Muscle of leg (tissue), 3 donors: ENCODE measurements at regions not wholly inside any gene's neighbourhood (a gene's known extent, or its start where the extent isn't known, plus 50 kb on each side); places are given as distances from the start of the nearest gene placed in this dataset.
A peak's percentile ranks its signal among the peaks of the same experiment; 100 is the strongest.

ENCODE experiments used
- DNase-seq: peaks from one replicate; pipeline ENCODE4 v3.0.0; 2013
- H3K27ac ChIP-seq: one replicate; pipeline ENCODE4 v1.5.1; 2013; ENCODE audit warnings: mild to moderate bottlenecking, low read length, control low read depth
- H3K27me3 ChIP-seq: one replicate; pipeline ENCODE4 v1.6.1; 2013; ENCODE audit warnings: low read length; ENCODE audit not compliant: control insufficient read depth, insufficient read depth
- H3K36me3 ChIP-seq: one replicate; pipeline ENCODE4 v1.6.1; 2013; ENCODE audit warnings: low read length; ENCODE audit not compliant: control insufficient read depth, insufficient read depth
- H3K4me1 ChIP-seq: one replicate; pipeline ENCODE4 v1.6.1; 2013; ENCODE audit warnings: low read length; ENCODE audit not compliant: control insufficient read depth, insufficient read depth
- H3K4me3 ChIP-seq: one replicate; pipeline ENCODE4 v1.5.1; 2013; ENCODE audit warnings: low read length, control low read depth
- H3K9me3 ChIP-seq: replicated peaks from 2 replicates; pipeline ENCODE4 v1.6.1; 2013; ENCODE audit warnings: low read depth, low read length; ENCODE audit not compliant: control insufficient read depth
- WGBS: methylation state at CpG from one replicate; pipeline ENCODE4 v1.1.5; 2013; ENCODE audit warnings: missing lambda C conversion rate; ENCODE audit not compliant: insufficient coverage; 5-methylcytosine and 5-hydroxymethylcytosine counted together

DNA sequence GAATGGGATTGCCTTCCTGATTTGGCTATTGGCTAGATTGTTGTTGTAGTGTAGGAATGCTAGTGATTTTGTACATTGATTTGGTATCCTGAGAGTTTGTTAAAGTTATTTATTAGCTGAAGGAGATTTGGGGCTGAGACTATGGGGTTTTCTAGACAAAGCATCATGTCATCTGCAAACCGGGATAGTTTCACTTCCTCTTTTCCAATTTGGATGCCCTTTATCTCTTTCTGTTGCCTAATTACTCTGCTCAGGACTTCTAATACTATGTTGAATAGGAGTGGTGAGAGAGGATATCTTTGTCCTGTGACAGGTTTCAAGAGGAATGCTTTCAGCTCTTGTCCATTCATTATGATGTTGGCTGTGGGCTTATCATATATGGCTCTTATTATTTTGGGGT, 265.7 kb upstream of the MGAT4C start:
- Histone ChIP-seq H3K27ac (no peak overlapping the region), H3K27me3 (no peaks in the 10 kb centered on the region)
- no CpG with 5 or more reads among the region's 1 CpG for WGBS

DNA sequence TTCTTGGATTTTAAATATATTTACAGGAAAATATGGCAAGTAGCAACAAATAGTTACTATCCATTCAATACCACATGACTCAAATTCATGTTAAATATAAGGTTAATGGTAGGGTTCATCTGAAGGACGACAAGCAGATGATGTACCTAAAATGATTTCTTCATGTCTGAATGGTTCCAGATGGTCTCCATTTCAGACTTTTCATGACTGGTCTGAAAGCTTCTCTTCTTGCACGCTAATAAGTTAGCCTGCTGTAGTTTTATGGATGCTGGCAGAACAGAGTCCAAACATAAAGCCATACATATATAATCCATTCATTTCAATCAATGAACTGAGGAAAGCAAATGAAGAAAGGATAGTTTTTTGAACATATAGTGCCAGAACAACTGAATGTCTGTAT, 257.0 kb upstream of the MGAT4C start:
- peak; percentile 87 for DNase-seq
- no peaks in the 10 kb centered on the region for H3K27me3 ChIP-seq
- H3K4me3 ChIP-seq, result no peak overlapping the region
- peak overlapping the region; percentile 80 for H3K27ac ChIP-seq
- WGBS, result no CpG with 5 or more reads among the region's 2 CpGs
- H3K9me3 ChIP-seq, result no peaks in the 10 kb centered on the region
- H3K4me1 ChIP-seq, result no peaks in the 10 kb centered on the region
- no peaks in the 10 kb centered on the region for H3K36me3 ChIP-seq

More for the DNA sequence above, 265.7 kb upstream of the MGAT4C start:
- Histone ChIP-seq H3K36me3 (no peaks in the 10 kb centered on the region), H3K4me1 (no peaks in the 10 kb centered on the region), H3K9me3 (peaks cover 7% of the 10 kb centered on the region), H3K4me3 (no peak overlapping the region)
- DNase-seq, result no peak

DNA sequence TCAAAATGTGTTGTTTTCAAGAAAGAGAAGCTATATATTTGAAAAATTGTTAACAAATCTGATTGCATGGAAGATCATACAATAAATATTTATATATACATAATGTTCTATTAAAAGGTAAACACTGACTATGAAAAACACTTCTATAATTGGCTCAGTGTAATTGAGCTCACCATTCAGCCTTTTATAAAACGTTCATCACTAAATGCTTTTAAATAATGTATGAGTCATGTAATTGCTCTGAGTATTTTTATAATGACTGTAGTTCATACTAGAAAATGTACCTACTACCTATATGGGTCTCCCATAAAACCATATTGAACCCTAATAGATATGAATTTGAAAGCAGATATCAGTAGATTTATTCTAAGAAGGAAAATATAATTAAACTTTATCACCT, 240.4 kb upstream of the MGAT4C start:
- no peaks in the 10 kb centered on the region for H3K36me3 ChIP-seq
- H3K9me3 ChIP-seq, result no peaks in the 10 kb centered on the region
- H3K27me3 ChIP-seq, result no peaks in the 10 kb centered on the region
- no peak overlapping the region for H3K27ac ChIP-seq
- no peak overlapping the region for H3K4me3 ChIP-seq
- no peak for DNase-seq
- WGBS, result no CpG with 5 or more reads among the region's 1 CpG
- H3K4me1 ChIP-seq, result no peaks in the 10 kb centered on the region

DNA sequence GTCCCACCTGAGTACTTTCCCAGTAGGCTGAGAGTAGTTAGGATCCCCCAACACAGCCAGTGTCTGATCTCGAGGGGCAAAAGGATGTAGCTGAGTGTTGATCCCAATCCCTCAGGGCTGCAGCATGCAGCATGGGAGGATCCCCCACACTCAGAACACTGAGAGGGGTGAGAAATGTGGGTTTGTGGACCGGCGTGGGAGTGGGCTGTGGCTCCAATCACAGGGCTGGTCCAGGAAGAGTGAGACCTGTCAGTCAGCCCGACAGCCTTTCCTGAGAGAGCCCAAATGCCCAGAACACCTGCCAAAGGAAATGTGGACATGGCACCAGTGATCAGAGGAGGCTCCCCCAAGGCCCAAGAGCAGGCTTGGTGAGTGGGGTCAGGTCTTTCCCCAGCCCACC, 228.3 kb upstream of the MGAT4C start:
- Histone ChIP-seq H3K9me3 (peaks cover 8% of the 10 kb centered on the region), H3K27me3 (no peaks in the 10 kb centered on the region), H3K4me1 (no peaks in the 10 kb centered on the region), H3K4me3 (no peak overlapping the region), H3K27ac (no peak overlapping the region), H3K36me3 (no peaks in the 10 kb centered on the region)
- WGBS, result 96% methylated on average over 3 of the region's 4 CpGs
- no peak for DNase-seq

DNA sequence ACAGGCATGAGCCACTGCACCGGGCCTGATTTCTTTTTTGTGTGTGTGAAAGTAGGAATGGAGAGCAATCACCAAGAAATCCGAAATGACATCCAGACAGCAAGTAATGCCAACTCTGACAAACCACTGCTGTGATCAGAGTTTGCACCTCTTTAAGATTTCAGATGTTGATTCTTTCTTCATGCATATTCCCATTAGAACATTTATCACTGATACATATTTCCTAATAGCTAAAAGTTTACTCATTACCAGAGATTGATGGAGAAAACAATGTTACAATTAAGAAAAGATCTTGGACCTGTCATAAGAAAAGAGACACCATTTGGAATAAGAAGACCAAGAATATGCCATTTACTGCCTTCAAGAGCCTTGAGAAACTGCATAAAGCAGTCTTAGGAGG, 217.0 kb upstream of the MGAT4C start:
- Histone ChIP-seq H3K27ac (no peak overlapping the region), H3K4me3 (no peak overlapping the region), H3K9me3 (no peaks in the 10 kb centered on the region), H3K27me3 (no peaks in the 10 kb centered on the region), H3K4me1 (no peaks in the 10 kb centered on the region), H3K36me3 (no peaks in the 10 kb centered on the region)
- no CpG with 5 or more reads among the region's 2 CpGs for WGBS
- no peak for DNase-seq

DNA sequence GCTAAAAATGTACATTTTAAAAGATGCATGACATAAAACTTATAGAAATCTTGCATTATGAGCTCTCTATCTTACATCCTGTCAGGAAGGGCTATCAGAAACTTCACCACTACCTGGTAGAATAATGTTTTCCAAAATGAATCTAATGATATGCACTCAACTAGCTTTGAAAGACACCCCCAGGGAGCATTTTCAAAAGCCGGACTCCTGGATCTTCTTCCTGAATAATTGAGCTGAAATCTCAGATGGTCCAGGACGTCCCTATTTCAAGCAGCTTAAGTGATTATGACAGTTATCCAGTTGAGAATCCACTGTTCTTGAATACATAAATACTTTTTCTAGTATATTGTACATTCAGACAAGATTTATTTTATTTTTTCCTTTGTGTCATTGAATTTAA, 200.6 kb upstream of the MGAT4C start:
- Histone ChIP-seq H3K36me3 (no peaks in the 10 kb centered on the region), H3K9me3 (no peaks in the 10 kb centered on the region), H3K27ac (no peak overlapping the region), H3K4me3 (no peak overlapping the region), H3K27me3 (no peaks in the 10 kb centered on the region), H3K4me1 (no peaks in the 10 kb centered on the region)
- WGBS, result no CpG with 5 or more reads among the region's 2 CpGs
- no peak for DNase-seq

DNA sequence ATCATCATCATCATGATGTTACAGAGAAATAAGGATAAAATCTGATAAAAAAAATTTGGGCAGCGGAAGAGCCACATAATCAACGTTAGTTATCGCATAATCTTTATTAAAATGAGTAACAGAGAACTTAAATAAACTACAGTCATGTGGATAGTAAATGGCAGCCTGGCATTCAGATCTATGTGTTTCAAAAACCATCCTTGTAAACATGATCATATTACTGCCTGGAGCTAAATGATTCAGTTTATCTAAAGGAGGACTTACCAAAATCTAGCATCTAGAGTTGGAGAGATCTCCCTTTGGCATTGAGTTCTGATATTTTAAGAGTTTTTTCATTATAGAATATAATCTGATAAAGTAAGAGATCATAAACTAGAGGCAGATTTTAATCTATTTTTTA, 200.1 kb upstream of the MGAT4C start:
- no CpG with 5 or more reads among the region's 3 CpGs for WGBS

DNA sequence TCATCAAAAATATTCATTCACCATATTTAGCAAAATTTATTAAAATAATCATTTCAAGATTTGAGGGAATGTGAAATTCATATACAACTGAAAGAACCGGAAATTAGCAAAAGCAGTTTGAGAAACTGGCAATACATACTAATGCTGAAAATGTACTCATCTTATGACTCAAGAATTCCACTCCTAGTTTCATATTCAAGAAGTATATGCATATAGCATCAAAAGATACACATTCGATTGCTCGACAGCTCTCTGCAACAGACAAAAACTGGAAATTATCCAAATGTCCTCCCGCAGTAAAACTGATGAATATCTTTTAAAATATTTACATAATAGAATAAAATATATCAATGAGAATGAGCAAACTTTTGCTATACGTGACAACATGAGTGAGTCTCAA, 189.2 kb upstream of the MGAT4C start:
- peak; percentile 56 for DNase-seq
- Histone ChIP-seq H3K4me3 (no peak overlapping the region), H3K36me3 (no peaks in the 10 kb centered on the region), H3K27ac (no peak overlapping the region), H3K4me1 (no peaks in the 10 kb centered on the region), H3K9me3 (no peaks in the 10 kb centered on the region), H3K27me3 (no peaks in the 10 kb centered on the region)
- WGBS, result no CpG with 5 or more reads among the region's 5 CpGs

More for the DNA sequence above, 200.1 kb upstream of the MGAT4C start:
- no peak overlapping the region for H3K4me3 ChIP-seq
- no peaks in the 10 kb centered on the region for H3K36me3 ChIP-seq
- H3K27me3 ChIP-seq, result no peaks in the 10 kb centered on the region
- H3K4me1 ChIP-seq, result no peaks in the 10 kb centered on the region
- H3K9me3 ChIP-seq, result no peaks in the 10 kb centered on the region
- no peak for DNase-seq
- H3K27ac ChIP-seq, result no peak overlapping the region

DNA sequence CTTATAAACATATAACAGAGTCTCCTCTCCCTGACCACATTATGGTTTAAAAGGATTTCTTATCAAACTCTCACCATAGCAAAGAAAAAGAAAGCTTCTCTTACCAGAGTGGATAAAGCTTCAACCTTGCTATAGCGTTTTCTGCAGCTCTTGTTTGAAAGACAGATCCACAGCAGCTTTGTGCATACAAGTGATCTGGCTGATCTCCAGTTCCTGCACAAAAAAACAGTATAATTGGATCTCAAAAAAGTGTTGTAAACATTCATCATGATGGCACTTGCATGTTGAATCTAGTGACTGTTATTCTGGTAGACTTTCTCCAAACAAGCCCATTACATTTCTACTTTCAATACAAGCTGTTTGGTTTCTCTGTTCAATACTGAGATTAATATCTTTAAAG, 178.9 kb upstream of the MGAT4C start:
- Histone ChIP-seq H3K4me3 (no peak overlapping the region), H3K27ac (no peak overlapping the region), H3K9me3 (peaks cover 7% of the 10 kb centered on the region), H3K36me3 (no peaks in the 10 kb centered on the region), H3K27me3 (no peaks in the 10 kb centered on the region), H3K4me1 (no peaks in the 10 kb centered on the region)
- no CpG with 5 or more reads among the region's 1 CpG for WGBS
- DNase-seq, result no peak

DNA sequence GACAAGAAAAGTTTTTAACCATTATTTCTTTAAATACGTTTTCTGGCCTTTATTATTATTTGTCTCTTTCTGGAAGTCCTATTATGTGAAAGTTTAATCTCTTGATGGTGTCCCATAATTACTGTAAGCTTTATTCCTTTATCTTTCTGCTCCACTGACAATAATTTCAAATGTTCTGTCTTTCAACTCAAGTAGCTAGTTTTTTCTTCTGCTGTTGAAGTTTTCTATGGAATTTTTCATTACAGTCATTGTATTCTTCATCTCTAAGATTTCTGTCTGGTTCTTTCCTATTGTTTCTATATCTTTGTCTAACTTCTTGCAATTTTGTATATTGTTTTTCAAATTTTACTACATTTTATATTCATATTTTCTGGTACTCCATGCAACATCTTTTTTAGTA, 173.6 kb upstream of the MGAT4C start:
- DNase-seq, result no peak
- WGBS, result no CpG with 5 or more reads among the region's 1 CpG
- H3K4me3 ChIP-seq, result no peak overlapping the region
- no peaks in the 10 kb centered on the region for H3K4me1 ChIP-seq
- no peaks in the 10 kb centered on the region for H3K27me3 ChIP-seq
- no peaks in the 10 kb centered on the region for H3K36me3 ChIP-seq
- H3K9me3 ChIP-seq, result peaks cover 9% of the 10 kb centered on the region
- H3K27ac ChIP-seq, result no peak overlapping the region

DNA sequence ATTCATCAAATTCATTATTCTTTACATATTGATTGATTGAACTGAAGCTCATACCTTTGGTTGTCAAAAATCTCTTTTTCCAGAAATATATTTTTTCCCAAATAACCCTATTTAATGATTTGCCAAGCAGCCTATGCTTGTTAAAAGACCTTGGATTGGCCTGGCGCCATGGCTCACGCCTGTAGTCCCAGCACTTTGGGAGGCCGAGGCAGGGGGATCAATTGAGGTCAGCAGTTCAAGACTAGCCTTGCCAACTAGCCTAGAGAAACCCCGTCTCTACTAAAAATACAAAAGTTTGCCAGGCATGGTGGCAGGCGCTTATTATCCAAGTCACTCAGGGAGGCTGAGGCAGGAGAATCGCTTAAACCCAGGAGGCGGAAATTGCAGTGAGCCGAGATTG, 165.1 kb upstream of the MGAT4C start:
- WGBS, result 81% methylated on average over 4 of the region's 8 CpGs
- no peak overlapping the region for H3K4me3 ChIP-seq
- DNase-seq, result no peak
- no peaks in the 10 kb centered on the region for H3K36me3 ChIP-seq
- no peaks in the 10 kb centered on the region for H3K27me3 ChIP-seq
- H3K9me3 ChIP-seq, result no peaks in the 10 kb centered on the region
- H3K4me1 ChIP-seq, result no peaks in the 10 kb centered on the region
- H3K27ac ChIP-seq, result no peak overlapping the region
